Bronchial epithelial cell (primary cell): ENCODE measurements at regions not wholly inside any gene's neighbourhood (a gene's known extent, or its start where the extent isn't known, plus 50 kb on each side); places are given as distances from the start of the nearest gene placed in this dataset.

Source experiments
- DNase-seq: peaks from one replicate; pipeline ENCODE4 v3.0.0-alpha.2; 2010; ENCODE audit warnings: low read depth
- FAIRE-seq: peaks from 2 replicates; lab custom pipeline; 2011; peaks lifted over from hg19 to GRCh38; lab: Jason Lieb, UNC
- H3K27me3 ChIP-seq: 2 replicates; pipeline ENCODE4 v1.5.1; 2011; ENCODE audit warnings: low read length; ENCODE audit not compliant: control insufficient read depth, insufficient read depth
- H3K36me3 ChIP-seq: 2 replicates; pipeline ENCODE4 v1.5.1; 2011; ENCODE audit warnings: low read length; ENCODE audit not compliant: control insufficient read depth, insufficient read depth
- H3K4me3 ChIP-seq: 2 replicates; pipeline ENCODE4 v1.5.1; 2011; ENCODE audit warnings: mild to moderate bottlenecking, low read depth, low read length, control low read depth
- CTCF ChIP-seq: IDR thresholded peaks from 2 replicates; pipeline ENCODE4 v1.5.1; 2011; ENCODE audit warnings: mild to moderate bottlenecking, moderate library complexity, low read length, control low read depth, inconsistent platforms; ENCODE audit not compliant: insufficient read depth, severe bottlenecking

- Histone ChIP-seq H3K27me3 (no peaks in the 10 kb centered on the region), H3K36me3 (no peaks in the 10 kb centered on the region), H3K4me3 (no peak overlapping the region)
- DNase-seq: peak; percentile 91
- FAIRE-seq: peak; percentile 98
- no peak for TF ChIP-seq CTCF
Measured at GRCh38 chr14:87131879-87132278, 861.1 kb downstream of the GALC start.

- no peak overlapping the region for H3K4me3 ChIP-seq
- no peak for TF ChIP-seq CTCF
- DNase-seq (no peak), FAIRE-seq (no peak)
- no peaks in the 10 kb centered on the region for H3K36me3 ChIP-seq
- no peaks in the 10 kb centered on the region for H3K27me3 ChIP-seq
Measured at GRCh38 chr14:87122166-87122565, 870.8 kb downstream of the GALC start.

GRCh38 chr14:87121716-87122115 lies 871.3 kb downstream of the GALC start:
- no peaks in the 10 kb centered on the region for H3K36me3 ChIP-seq
- no peak for TF ChIP-seq CTCF
- no peaks in the 10 kb centered on the region for H3K27me3 ChIP-seq
- DNase-seq: no peak
- FAIRE-seq: no peak
- no peak overlapping the region for H3K4me3 ChIP-seq

GRCh38 chr14:87115234-87115633 lies 877.7 kb downstream of the GALC start:
- Histone ChIP-seq H3K36me3 (no peaks in the 10 kb centered on the region), H3K27me3 (no peaks in the 10 kb centered on the region), H3K4me3 (no peak overlapping the region)
- DNase-seq (no peak), FAIRE-seq (no peak)
- no peak for TF ChIP-seq CTCF

- FAIRE-seq (no peak), DNase-seq (no peak)
- no peak for TF ChIP-seq CTCF
- H3K4me3 ChIP-seq: no peak overlapping the region
- no peaks in the 10 kb centered on the region for H3K36me3 ChIP-seq
- H3K27me3 ChIP-seq: no peaks in the 10 kb centered on the region
Measured at GRCh38 chr14:87113286-87113685, 879.7 kb downstream of the GALC start.

- TF ChIP-seq CTCF: no peak
- Histone ChIP-seq H3K36me3 (no peaks in the 10 kb centered on the region), H3K4me3 (no peak overlapping the region), H3K27me3 (no peaks in the 10 kb centered on the region)
- DNase-seq: no peak
- no peak for FAIRE-seq
Measured at GRCh38 chr14:87111741-87112140, 881.2 kb downstream of the GALC start.
